GM18868 (cell line): ENCODE measurements at regions not wholly inside any gene's neighbourhood (a gene's known extent, or its start where the extent isn't known, plus 50 kb on each side); places are given as distances from the start of the nearest gene placed in this dataset.
"Not testable (repeated sequence)": the region's sequence is repeated elsewhere in the genome, so short reads cannot be mapped to it uniquely, and the experiment has no call there.

Experiments used
- ATAC-seq: cut with Tn5 transposase; IDR thresholded peaks from one replicate; pipeline ENCODE4 v1.9.1; 2021; ENCODE audit warnings: mild to moderate bottlenecking, moderate library complexity; ENCODE audit not compliant: unreplicated experiment

DNA sequence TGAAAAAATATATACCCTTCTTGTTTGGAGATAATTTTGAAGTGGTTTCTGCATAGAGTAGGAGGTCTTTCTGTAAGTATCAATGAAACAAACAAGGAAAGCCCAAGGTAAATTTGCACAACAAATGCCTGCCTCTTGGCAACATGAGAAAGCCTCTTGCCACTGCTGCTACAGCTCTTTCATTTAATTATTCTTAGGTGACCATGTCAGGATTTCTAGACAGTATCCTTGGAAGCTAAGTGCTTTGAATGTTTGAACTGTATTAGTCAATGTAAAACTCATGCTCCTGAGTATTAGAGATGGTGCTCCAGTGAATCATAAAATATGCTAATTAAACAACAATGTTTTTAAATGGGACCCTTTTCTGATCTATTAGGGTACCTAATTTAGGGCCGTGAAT is 81.2 kb upstream of the ITGB1 start:
- ATAC-seq, result no peak

DNA sequence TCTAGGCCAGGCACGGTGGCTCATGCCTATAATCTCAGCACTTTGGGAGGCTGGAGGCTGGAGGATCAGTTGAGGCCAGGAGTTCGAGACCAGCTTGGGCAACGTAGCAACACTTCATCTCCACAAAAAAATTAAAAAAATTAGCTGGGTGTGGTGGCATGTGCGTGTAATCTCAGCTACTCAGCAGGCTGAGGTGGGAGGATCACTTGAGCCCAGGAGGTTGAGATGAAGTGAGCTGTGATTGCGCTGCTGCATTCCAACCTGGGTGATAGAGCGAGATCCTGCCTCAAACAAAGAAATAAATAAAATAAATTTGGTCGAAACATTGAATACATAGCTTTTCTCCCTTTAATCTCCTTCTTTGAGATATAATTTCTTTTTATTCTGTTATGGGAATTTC is 80.6 kb upstream of the ITGB1 start:
- ATAC-seq, result no peak

DNA sequence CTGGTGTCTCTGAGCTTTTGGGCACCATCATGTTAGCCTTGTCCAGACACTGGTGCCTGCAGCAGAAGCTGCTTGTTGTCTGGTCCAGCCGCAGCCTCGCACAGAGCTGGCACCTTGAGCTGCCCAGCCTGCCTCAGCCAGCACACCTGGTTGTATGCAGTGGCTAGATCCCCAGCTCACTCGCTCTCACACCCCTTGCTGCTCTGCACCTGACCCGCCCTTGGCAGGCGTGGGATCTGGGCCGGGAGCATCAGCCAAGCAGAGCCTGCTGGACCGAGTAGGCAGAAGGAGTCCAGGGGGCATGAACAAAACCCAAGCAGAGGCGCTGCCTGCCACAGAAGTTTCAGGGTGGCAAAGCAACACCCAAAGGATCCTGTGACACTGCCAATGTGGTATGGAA is 79.7 kb upstream of the ITGB1 start:
- no peak for ATAC-seq

DNA sequence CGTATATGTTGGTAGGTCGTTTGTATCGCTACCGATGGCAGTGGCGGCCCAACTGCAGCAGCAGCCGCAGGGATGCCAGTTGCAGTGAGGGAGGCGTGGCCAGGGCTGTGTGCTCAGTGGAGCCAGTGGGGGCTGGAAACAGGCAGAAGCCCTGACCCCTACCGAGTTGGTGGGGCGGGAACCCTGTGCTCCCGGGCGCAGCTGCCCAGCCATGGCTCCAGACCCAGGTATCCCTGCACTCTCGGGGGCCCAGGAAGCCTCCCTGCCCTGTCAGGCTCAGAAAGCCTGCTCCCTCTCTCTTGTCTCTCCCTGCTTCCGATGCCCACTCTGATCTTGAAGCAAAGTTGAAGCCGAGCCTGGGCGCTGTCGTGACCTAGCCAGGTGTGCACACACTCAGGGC is 78.6 kb upstream of the ITGB1 start:
- ATAC-seq, result no peak

DNA sequence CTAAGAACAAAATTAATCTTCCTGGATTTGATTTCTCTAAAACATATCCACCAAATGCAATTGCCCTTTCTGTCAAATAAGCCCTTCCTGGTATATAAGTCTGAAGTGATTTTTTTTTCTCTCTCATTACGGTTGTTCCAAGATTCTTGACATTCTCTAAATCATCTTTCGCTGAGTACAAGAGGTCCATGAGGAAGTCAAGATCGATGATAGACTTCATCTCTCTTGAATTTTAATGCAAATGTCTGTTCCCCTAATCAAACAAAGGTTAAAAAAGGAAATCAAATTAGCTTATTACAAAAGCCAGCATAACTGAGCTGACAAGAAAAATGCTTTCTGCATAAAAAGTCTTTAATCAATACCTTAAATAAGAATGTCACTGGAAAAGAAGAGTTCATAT is 77.4 kb upstream of the ITGB1 start:
- ATAC-seq, result no peak

DNA sequence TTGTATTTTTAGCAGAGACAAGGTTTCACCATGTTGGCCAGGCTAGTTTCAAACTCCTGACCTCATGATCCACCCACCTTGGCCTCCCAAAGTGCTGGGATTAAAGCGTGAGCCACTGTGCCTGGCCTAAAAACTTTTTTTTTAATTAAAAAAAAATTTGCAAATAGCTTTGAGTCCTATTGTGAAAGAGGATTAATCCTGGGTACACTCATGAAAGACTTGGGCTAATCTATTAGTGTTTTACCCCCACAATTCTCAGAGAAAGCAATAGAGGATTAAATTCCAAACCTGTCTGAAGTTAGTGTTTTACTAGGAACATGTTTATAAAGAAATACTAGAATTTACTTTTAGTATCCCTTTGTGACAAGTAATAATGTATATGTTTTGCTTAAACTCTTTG is 76.9 kb upstream of the ITGB1 start:
- ATAC-seq, result no peak

DNA sequence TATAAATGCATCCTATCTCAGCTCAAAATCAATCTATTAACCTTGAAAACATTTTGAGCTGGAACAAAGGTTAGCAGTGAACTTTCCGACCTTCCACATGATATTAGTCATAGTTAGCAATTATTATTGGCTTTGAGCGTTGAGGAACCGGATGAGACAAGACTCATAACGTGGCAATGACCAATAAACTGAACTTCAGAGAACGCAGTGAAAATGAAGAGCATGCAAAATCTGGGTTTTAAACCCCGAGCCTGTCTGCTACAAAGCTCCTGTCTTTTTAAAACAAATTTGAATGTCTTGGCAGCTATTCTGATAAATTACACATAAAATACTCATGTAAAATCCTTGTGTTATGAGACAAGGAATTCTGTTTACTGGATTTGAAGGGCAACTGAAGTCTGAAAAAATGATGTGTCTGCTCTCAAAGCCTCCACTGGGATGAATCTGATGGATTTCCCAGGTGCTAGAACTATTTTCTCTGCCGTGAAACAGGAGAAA is 74.7 kb upstream of the ITGB1 start:
- ATAC-seq, result no peak

DNA sequence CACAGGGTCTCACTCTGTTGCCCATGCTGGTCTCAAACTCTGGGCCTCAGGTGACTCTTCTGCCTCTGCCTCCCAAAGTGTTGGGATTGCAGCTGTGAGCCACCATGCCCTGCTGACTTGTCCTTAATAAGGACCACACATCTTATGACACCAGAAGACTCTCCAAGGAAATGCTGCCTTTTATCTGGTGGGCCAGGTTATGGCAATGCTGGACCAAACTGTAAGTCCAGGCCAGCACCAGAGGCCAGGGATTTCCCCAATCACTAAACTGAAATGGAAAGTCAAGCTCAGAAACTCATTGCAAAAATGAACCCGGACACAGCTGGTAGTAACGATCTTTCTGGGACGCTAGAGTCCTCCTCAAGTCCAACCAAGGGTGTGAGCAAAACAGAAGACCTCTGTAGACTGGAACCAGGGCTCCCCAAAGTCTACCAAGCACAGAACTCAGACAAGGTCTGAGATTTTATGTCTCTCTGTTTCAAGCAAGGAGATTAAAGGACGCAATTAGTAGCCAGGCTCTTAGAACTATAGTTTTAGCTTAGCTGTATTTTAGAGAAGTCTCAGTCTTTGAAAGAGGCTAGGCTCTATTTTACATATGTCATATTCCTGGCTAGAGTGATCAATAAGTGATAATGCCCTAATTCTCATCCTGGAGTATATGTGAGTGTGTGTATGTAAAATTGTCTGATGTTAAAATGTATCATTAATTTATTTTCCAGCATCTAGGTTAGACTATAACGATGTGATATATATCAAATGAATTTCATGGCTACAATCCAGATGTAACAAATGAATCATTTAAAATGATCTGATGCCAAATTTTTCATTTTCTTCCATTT is 74.0 kb upstream of the ITGB1 start:
- ATAC-seq, result no peak

DNA sequence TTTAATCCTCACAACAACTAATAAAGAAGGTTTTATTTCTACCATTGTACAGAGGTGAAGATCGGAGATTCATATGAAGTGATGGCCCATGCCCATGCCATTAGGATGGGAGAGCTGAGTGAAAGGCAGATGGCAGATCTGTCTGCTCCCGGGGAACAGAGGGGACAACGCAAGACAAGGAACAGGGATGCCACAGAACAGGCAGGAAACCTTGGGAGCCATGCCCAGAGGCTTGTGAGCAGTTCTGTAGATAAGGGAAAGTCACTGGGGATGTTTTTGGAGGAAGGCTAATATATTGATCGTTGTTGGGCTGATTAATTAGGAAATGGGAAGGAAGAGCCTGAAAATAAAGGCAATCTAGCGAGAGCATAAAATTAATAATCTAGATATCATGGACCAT is 73.1 kb upstream of the ITGB1 start:
- no peak for ATAC-seq

DNA sequence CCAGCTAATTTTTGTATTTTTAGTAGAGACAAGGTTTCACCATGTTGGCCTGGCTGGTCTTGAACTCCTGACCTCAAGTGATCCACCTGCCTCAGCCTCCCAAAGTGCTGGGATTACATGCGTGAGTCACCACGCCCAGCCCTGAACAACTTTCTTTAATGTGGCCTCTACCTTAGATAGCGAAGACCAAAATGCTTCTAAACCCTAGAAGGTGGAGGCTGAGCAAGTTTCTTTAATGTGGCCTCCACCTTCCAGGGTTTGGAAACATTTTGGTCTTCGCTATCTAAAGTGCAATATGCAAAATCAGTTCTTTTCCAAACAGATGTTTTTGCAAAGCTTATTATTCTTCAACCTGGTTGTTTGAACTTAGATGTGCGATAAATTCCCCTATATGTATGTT is 70.5 kb upstream of the ITGB1 start:
- ATAC-seq, result not testable (repeated sequence)

DNA sequence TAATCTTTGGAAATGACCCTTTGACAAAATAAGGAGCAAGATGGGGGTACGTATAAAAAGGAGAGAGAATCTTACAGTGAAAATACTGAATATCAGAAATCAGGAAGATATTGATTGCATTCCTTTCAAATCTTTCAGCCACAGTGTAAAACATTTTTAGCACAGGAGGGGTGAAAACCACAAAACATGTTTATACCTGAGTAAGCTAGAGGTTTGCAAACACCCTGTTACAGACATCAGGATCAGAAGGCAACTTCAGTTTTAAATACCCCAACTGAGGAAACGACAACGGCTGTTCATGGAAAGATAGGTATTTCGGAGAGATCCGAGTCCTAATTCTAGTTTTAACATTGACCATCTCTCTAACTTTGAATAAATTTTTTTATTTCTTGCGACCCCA is 69.1 kb upstream of the ITGB1 start:
- no peak for ATAC-seq

DNA sequence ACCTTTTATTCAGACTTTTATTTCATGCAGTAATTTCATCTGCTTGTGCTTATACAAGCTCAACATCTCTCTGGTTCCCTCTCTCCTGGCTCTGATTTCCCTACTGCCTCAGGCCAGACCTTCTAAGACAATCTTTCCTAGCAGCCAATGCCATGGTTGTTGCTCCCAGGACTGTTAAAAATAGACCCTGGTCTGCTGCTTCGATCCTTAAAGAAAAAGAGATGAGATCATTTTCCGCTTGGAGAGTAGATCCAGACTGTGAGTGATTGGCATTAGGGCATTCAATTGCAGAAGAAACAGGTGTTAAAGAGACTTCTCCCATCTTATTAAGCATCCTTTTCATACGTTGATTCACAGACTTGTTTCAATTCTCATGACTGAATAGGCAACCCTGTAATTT is 68.4 kb upstream of the ITGB1 start:
- ATAC-seq, result no peak

DNA sequence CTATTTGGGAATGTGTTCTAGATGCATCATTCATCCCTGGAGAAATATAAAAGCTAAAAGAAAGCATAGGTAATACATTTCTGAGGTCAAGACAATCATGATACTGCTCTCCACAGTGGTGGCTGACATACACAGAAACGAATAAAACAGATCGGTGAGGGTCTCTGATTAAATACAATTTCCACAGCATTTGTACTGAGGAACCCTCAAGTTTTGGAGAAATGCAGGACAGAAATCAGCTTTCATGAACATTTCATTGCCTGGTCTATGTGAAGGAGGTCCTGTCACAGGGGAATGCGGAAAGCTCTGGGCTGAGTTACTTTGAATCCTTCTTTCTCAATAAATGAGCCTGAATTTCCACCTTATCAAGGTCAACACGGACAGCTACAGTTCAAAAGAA is 67.9 kb upstream of the ITGB1 start:
- ATAC-seq, result no peak

DNA sequence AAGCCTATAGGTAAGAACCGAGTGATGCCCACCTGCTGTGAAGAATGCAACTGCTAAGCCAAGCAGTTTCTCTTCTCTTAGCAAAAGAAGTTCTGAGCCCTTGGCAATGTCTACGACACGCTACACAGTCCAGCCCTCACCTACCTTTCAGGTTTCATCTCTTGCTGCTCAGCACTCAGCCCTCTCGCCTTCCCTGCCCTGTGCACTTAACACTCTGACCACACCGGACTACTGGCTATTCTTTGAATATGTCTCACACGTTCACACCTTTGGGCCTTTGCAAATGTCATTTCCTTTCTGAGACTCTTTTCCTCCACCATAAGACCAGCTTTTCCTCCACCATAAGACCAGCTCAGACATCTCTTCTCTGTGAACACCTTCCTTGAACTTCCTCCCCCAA is 67.0 kb upstream of the ITGB1 start:
- no peak for ATAC-seq

DNA sequence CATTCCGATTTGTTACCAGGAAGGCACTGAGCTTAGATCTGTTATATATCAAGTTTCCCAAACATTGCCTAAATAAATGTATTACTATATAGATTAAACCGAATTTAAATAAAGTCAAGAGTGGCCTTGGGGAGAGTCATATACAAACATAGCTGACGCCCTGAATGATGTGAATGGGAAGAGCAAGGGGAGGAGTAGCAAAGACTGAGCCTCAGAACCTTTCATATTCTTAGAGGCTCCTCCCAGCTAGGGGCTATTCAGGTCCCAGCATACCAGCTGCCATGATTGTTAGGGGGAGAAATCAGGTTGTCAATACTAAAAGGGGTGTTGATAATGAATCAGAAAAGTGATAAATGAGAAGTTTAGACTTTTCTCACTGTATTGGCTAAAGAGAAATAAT is 64.7 kb upstream of the ITGB1 start:
- ATAC-seq, result no peak

DNA sequence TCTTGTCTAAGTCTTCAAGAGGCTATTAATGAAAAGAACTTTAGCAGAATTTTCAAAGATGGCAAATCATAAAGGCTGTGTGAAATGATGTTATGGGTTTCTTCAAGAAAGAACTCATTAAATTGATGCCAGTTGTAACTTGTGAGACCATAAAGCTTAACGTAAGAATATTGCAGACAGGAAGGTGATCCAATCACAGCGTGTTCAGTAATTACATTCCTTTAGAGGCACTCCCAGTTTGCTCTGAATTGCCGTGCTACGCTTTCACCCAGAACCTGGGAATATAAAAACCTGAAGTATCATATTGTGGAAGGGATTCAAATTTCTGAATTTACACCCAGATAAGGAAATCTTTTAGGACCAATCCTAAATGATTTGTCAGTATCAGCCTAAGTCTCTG is 64.1 kb upstream of the ITGB1 start:
- ATAC-seq, result no peak

DNA sequence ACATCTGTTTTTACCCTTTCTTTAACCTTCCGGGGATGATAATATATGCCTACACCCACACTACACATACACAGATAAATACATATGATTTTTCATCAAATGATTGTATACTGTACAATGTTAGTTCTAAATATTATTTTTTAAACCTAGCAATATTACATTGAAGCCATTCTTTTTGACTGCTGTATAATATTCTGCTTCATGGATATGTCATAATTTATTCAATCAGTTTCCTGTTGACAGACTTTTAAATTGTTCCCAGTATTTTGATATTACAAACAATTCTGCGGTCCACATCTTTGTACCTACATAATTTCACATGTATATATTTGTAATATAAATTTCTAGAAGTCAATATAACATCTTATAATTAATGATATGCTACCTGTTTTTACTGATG is 59.0 kb upstream of the ITGB1 start:
- ATAC-seq, result no peak

DNA sequence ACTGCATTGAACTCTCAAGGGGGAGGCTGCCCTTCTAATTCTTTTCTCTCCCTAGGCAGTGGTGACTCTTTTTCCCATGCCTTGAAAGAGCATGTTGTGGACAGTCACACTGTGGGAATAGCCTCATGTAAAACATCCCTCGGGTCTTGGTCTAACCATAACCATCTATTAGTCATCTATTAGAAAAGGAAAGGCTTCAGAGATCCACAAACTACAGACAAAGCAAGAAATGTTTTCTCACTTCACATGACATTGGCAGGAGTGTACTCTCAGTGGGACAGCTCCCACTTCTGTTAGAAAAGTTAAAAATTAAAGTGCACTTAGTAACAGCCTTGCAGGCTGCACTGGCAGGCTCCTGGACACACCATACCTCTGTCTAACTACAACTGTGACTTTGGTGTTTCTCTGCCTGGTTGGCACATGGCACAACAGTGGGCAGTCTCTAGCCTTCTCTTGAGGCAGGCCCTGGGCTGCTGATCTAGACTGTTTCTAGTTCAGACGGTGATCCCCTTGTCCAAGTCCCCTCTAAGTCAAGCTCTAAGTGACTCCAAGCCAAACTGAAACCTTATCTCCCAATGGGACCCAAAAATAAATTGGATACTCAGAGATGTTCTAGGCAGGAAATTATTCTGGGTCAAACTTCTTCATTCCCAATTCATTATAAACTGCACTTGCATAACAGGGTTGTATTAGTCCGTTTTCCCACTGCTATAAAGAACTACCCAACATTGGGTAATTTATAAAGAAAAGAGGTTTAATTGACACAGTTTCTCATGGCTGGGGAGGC is 57.9 kb upstream of the ITGB1 start:
- ATAC-seq, result no peak

DNA sequence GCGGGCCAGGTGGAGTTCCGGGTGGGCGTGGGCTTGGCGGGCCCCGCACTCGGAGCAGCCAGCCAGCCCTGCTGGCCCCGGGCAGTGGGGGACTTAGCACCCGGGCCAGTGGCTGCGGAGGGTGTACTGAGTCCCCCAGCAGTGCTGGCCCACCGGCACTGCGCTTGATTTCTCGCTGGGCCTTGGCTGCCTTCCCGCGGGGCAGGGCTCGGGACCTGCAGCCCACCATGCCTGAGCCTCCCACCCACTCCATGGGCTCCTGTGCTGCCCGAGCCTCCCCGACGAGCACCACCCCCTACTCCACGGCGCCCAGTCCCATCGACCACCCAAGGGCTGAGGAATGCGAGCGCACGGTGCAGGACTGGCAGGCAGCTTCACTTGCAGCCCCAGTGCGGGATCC is 55.3 kb upstream of the ITGB1 start:
- ATAC-seq, result not testable (repeated sequence)

DNA sequence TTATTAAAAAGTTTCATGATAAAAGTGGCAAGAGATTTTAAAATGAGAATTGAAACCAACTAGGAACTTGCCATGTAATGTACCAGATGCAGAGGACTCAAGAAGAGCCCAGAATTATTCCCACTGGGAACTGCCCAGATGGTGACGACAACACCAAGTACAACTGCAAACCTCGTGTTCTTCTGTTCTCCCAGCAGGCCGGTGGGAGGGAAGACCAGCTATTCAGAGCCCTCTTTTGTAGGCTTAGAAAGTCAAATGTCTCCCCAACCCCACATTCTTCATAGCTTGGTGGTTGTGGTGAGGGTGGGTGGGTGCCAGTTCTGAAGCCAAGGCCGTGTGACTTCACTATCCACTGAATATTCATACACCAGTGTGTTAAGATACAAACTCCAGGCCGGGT is 54.3 kb upstream of the ITGB1 start:
- ATAC-seq, result no peak

DNA sequence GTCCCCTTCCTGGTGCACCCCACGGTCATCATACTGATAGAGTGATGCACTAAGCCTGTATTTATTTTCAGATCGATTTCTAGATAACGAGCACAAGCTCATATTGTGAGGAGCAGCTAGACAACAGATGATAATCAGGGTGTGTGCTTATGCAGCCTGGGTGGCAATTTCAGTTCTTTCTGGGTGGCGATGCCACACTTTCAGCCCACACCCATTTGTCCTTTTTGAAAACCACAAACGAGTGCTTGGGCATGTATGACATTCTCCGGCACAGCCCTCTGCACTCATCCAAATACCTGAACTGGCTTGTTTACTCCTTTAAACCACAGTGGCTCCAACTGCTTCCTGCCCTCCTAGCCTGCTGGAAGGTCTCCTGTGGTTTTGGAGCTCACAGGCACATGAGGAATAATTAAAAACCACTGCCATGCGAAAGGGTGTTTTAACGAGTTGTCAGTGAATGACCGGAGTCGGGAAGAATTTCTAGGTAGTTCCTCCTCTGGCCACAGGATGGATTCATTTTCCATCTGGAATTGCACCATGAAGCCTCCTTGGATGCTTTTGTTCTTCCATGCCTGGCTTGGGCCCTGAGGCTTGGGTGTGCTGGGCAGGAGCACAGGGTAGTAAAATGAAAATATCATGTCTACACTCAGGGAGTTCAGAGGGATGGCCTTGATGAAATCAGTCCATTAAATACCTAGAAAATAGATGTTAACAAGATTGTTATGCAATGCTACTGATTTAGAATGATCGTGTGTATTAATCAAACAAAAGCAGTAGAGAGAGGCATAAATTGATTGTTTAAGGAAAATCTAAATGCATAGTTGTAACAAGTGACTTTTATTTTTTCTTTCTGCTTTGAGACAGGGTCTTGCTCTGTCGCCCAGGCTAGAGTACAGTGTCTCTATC is 52.4 kb upstream of the ITGB1 start:
- no peak for ATAC-seq
